ENCODE measurements at regions not wholly inside any gene's neighbourhood (a gene's known extent, or its start where the extent isn't known, plus 50 kb on each side); places are given as distances from the start of the nearest gene placed in this dataset.

- no peak for TF ChIP-seq CTCF (IDR thresholded peaks at IDR 0.05)
- TF ChIP-seq POLR2A (IDR thresholded peaks at IDR 0.05), result no peak
Measured at GRCh38 chr7:145978769-145979168, 137.8 kb upstream of the CNTNAP2 start.

Data from Peyer's patch (tissue), 4 donors.